NT2/D1 (cell line): ENCODE measurements at regions not wholly inside any gene's neighbourhood (a gene's known extent, or its start where the extent isn't known, plus 50 kb on each side); places are given as distances from the start of the nearest gene placed in this dataset.

ENCODE experiments used
- SUZ12 ChIP-seq: IDR thresholded peaks from 2 replicates; pipeline ENCODE4 v1.6.1; 2011; ENCODE audit not compliant: insufficient read length, insufficient read depth; ENCODE audit errors: extremely low read depth
- YY1 ChIP-seq: IDR thresholded peaks from 2 replicates; pipeline ENCODE4 v1.6.1; 2011; ENCODE audit not compliant: insufficient read length, insufficient read depth

DNA sequence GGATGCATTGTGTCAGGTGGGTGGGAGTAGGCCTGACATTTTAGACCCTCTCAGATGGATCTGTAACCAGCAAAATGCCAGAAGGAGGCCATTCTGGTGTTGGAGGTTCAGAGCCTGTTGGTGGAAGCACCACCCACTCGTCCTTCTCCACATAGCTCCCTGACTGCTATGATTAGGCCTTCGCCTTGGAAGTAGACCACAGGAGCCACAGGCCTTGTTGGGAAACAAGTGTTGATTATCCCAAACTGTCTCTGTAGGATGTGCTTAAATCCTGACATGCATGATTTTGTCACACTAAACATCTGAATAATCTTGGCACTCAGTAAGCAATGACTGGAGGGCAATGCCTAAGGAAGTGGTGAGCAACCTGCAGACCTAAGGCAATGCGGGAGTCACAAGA is 117.2 kb upstream of the LY86 start:
- TF ChIP-seq YY1 = no peak
- no peak for TF ChIP-seq SUZ12
